T-cell (primary cell): ENCODE measurements at regions not wholly inside any gene's neighbourhood (a gene's known extent, or its start where the extent isn't known, plus 50 kb on each side); places are given as distances from the start of the nearest gene placed in this dataset.

Source experiments
- ATAC-seq, 4 experiments: fragments of 200-7000 bp in 3 of 4; fragments of 150-1000 bp in 1 of 4; cut with Tn5 transposase; replicated peaks in 1 of 4; 1 replicate in 3 of 4; 2 replicates in 1 of 4; pipeline ENCODE4 v1.10.0; 2021; ENCODE audit warnings: moderate library complexity in 3 of 4, mild to moderate bottlenecking in 2 of 4, moderate number of reproducible peaks in 1 of 4
- CTCF ChIA-PET, 2 donors: fragments of 300-600 bp; sonication (Branson Sonifier 250); formaldehyde crosslinking; loops; one replicate each; lab custom pipeline; 2022; ENCODE audit warnings: antibody characterized with exemption in 2 of 2; lab: Charles Lee
- POLR2A ChIA-PET, 2 donors: fragments of 300-600 bp; sonication (Branson Sonifier 250); formaldehyde crosslinking; loops; one replicate each; lab custom pipeline; 2022; ENCODE audit warnings: antibody characterized with exemption in 2 of 2; lab: Charles Lee
- DNase-seq, 35 experiments: peaks; one replicate each; pipeline versions ENCODE4 v3.0.0 to v3.0.0-alpha.2; 2013 to 2023
- H3K27ac ChIP-seq: one replicate; pipeline ENCODE4 v1.5.1; 2013; ENCODE audit warnings: low read length
- H3K27me3 ChIP-seq, 2 experiments: replicated peaks in 1 of 2; 1 replicate in 1 of 2; 2 replicates in 1 of 2; pipeline versions ENCODE4 v1.6.1 to v1.7.0; 2013; ENCODE audit warnings: low read length in 1 of 2, mixed read lengths in 1 of 2; ENCODE audit not compliant: control insufficient read depth in 2 of 2, insufficient read depth in 2 of 2; ENCODE audit errors: extremely low read depth in 1 of 2
- H3K36me3 ChIP-seq, 2 donors: 1 replicate in 1 of 2; 2 replicates in 1 of 2; pipeline versions ENCODE4 v1.6.1 to v1.7.0; 2013; ENCODE audit warnings: low read length in 1 of 2; ENCODE audit not compliant: control insufficient read depth in 2 of 2, insufficient read depth in 1 of 2; ENCODE audit errors: extremely low read depth in 1 of 2
- H3K4me1 ChIP-seq, 2 experiments: 1 replicate in 1 of 2; 2 replicates in 1 of 2; pipeline versions ENCODE4 v1.6.1 to v1.7.0; 2013; ENCODE audit warnings: low read length in 2 of 2, mixed read lengths in 1 of 2; ENCODE audit not compliant: insufficient read depth in 2 of 2, control insufficient read depth in 1 of 2; ENCODE audit errors: extremely low read depth in 1 of 2
- H3K4me3 ChIP-seq, 2 donors: 1 replicate in 1 of 2; 2 replicates in 1 of 2; pipeline versions ENCODE4 v1.5.1 to v1.7.0; 2013; ENCODE audit warnings: mild to moderate bottlenecking in 2 of 2, low read length in 1 of 2, moderate library complexity in 1 of 2; ENCODE audit not compliant: control insufficient read depth in 1 of 2; ENCODE audit errors: extremely low read depth in 1 of 2
- H3K9me3 ChIP-seq: 2 replicates; pipeline ENCODE4 v1.7.0; 2013
- H3K27ac Mint-ChIP-seq, 2 donors: one replicate each; pipeline ENCODE4 v1.8.0; 2020 to 2021; ENCODE audit warnings: mild to moderate bottlenecking in 2 of 2, mixed read lengths in 2 of 2
- H3K27me3 Mint-ChIP-seq, 2 donors: one replicate each; pipeline ENCODE4 v1.8.0; 2021 to 2022; ENCODE audit warnings: mixed read lengths in 2 of 2
- H3K36me3 Mint-ChIP-seq: one replicate; pipeline ENCODE4 v1.8.0; 2021; ENCODE audit warnings: mixed read lengths
- H3K4me1 Mint-ChIP-seq, 3 donors: one replicate each; pipeline ENCODE4 v1.8.0; 2020 to 2022; ENCODE audit warnings: mixed read lengths in 3 of 3, mild to moderate bottlenecking in 1 of 3
- H3K4me3 Mint-ChIP-seq, 3 donors: one replicate each; pipeline ENCODE4 v1.8.0; 2020 to 2022; ENCODE audit warnings: mild to moderate bottlenecking in 3 of 3, mixed read lengths in 3 of 3, moderate library complexity in 3 of 3
- H3K9me3 Mint-ChIP-seq, 3 donors: one replicate each; pipeline ENCODE4 v1.8.0; 2020 to 2022; ENCODE audit warnings: mixed read lengths in 3 of 3
- WGBS: methylation state at CpG from one replicate; pipeline ENCODE4 v1.1.5; 2013; ENCODE audit warnings: missing lambda C conversion rate; ENCODE audit not compliant: insufficient coverage; 5-methylcytosine and 5-hydroxymethylcytosine counted together

DNA sequence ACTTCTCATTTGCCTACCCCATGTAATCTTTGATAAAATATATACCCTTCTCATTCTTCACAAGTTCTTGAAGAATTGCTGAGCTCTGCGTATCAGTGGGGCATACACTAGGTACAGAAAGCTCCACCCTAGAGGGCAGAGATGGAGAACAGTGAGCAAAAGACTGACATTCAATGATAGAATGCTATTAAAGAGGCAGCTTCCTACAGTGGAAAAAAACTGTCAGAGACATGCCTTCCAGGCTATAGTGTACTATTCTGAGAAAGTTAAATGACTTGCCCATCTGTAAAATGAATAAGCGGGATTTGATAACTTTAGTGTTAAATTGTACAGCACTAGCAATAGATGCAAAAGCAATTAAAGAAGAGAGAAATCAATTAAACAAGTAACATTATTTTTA lies 172.8 kb downstream of the SUCNR1 start:
- ChIA-PET CTCF (no interaction called here), POLR2A (interaction anchor here in 1 of 2 donors (0.6 kb wide), 1 partner anchor 339 kb away, joined by 3 read pairs; no protein-coding TSS in a partner anchor)
- H3K36me3 ChIP-seq: no peaks in the 10 kb centered on the region
- Mint-ChIP-seq H3K4me3 (no peak overlapping the region), H3K36me3 (no peaks in the 10 kb centered on the region), H3K9me3 (no peaks in the 10 kb centered on the region), H3K27ac (no peak overlapping the region), H3K27me3 (peaks cover 1 to 2% of the 10 kb centered on the region in 2 donors), H3K4me1 (no peaks in the 10 kb centered on the region)
- no peak overlapping the region for H3K27ac ChIP-seq
- no peak overlapping the region for H3K4me3 ChIP-seq
- ATAC-seq: no peak
- no peaks in the 10 kb centered on the region for H3K9me3 ChIP-seq
- DNase-seq: no peak
- no CpG with 5 or more reads among the region's 2 CpGs for WGBS
- no peaks in the 10 kb centered on the region for H3K27me3 ChIP-seq
- H3K4me1 ChIP-seq: no peaks in the 10 kb centered on the region

DNA sequence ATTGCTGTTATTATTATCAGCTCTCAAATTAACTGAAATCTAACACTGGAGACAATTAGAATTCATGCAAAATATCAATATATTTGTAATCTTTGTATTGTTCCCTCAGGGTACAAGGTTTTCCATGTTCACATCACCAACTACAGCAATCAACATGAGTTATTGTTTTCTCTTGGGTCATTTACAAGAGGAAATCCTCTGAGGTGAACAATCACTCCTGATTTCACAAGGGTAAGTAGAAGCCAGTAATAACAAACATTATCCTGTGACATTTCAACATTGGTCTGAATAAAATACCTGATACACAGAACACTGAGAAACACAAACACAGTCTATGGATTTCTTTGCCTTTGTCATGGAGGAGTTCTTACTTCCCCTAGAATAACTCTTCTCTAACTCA lies 174.0 kb downstream of the SUCNR1 start:
- POLR2A ChIA-PET: no interaction called here
- no peaks in the 10 kb centered on the region for H3K36me3 Mint-ChIP-seq
- H3K27ac Mint-ChIP-seq: no peak overlapping the region

DNA sequence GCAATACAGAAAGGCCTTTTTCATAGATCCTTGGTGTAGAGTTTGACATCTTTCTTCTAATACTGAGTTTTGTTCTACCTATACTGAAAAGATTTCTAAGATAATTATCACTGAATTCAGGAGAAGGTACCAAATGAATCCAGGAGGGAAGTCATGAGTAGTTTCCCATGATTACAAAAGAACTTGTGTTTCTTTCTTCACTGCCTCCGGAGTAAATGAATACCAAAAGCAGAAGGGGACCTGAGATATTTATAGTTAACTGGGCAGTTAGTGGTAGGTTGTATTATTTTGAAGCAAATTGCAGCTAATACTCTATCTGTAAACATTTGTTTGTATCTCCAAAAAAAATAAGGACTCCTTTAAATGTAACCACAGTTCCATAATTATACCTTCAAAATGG lies 175.4 kb downstream of the SUCNR1 start:
- POLR2A ChIA-PET: no interaction called here
- Mint-ChIP-seq H3K27me3 (peaks cover 1 to 5% of the 10 kb centered on the region in 2 donors), H3K27ac (no peak overlapping the region), H3K36me3 (no peaks in the 10 kb centered on the region), H3K4me3 (no peak overlapping the region), H3K9me3 (no peaks in the 10 kb centered on the region), H3K4me1 (no peaks in the 10 kb centered on the region)
- WGBS: no CpG with 5 or more reads among the region's 1 CpG
- no peak overlapping the region for H3K4me3 ChIP-seq
- no peak overlapping the region for H3K27ac ChIP-seq
- CTCF ChIA-PET: no interaction called here
- H3K36me3 ChIP-seq: no peaks in the 10 kb centered on the region
- DNase-seq (no peak), ATAC-seq (no peak)
- H3K27me3 ChIP-seq: no peaks in the 10 kb centered on the region
- H3K4me1 ChIP-seq: no peaks in the 10 kb centered on the region
- no peaks in the 10 kb centered on the region for H3K9me3 ChIP-seq

More for the DNA sequence above, 174.0 kb downstream of the SUCNR1 start:
- Histone ChIP-seq H3K27me3 (no peaks in the 10 kb centered on the region), H3K9me3 (no peaks in the 10 kb centered on the region), H3K4me1 (no peaks in the 10 kb centered on the region), H3K27ac (no peak overlapping the region), H3K4me3 (no peak overlapping the region), H3K36me3 (no peaks in the 10 kb centered on the region)
- Mint-ChIP-seq H3K4me3 (no peak overlapping the region), H3K27me3 (peaks cover 1 to 5% of the 10 kb centered on the region in 2 donors), H3K9me3 (no peaks in the 10 kb centered on the region), H3K4me1 (no peaks in the 10 kb centered on the region)
- ATAC-seq (no peak), DNase-seq (no peak)
- CTCF ChIA-PET: no interaction called here

DNA sequence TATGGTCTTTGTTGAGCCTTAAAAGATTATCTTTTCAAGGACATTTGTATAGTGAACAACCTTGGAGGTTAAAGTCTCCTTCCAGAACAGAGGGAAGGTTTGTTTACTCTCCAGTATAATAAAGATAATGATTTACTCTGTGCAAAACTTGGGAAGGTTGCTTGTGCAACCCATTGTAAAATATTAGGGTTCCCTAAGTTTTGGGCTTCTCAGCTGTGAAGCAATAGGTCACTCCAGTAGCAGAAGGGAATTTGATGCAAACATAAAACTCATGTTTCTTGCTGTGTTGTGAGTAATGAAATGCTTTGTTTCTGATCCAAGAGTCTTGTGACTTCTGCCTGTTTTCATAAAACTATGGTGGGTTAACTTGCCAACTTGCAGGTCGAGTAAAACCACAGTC lies 177.5 kb downstream of the SUCNR1 start:
- H3K9me3 Mint-ChIP-seq: no peaks in the 10 kb centered on the region
- 80% methylated on average over 1 of the region's 1 CpG for WGBS
- no peaks in the 10 kb centered on the region for H3K4me1 ChIP-seq
- H3K36me3 ChIP-seq: no peaks in the 10 kb centered on the region
- no peak overlapping the region for H3K4me3 ChIP-seq
- no peaks in the 10 kb centered on the region for H3K4me1 Mint-ChIP-seq
- H3K27me3 ChIP-seq: no peaks in the 10 kb centered on the region
- ChIA-PET CTCF (no interaction called here), POLR2A (no interaction called here)
- H3K27me3 Mint-ChIP-seq: peaks cover 1 to 5% of the 10 kb centered on the region in 2 donors
- ATAC-seq: no peak
- H3K9me3 ChIP-seq: no peaks in the 10 kb centered on the region
- no peak overlapping the region for H3K27ac Mint-ChIP-seq
- no peak overlapping the region for H3K4me3 Mint-ChIP-seq
- no peak overlapping the region for H3K27ac ChIP-seq
- no peaks in the 10 kb centered on the region for H3K36me3 Mint-ChIP-seq
- DNase-seq: no peak

DNA sequence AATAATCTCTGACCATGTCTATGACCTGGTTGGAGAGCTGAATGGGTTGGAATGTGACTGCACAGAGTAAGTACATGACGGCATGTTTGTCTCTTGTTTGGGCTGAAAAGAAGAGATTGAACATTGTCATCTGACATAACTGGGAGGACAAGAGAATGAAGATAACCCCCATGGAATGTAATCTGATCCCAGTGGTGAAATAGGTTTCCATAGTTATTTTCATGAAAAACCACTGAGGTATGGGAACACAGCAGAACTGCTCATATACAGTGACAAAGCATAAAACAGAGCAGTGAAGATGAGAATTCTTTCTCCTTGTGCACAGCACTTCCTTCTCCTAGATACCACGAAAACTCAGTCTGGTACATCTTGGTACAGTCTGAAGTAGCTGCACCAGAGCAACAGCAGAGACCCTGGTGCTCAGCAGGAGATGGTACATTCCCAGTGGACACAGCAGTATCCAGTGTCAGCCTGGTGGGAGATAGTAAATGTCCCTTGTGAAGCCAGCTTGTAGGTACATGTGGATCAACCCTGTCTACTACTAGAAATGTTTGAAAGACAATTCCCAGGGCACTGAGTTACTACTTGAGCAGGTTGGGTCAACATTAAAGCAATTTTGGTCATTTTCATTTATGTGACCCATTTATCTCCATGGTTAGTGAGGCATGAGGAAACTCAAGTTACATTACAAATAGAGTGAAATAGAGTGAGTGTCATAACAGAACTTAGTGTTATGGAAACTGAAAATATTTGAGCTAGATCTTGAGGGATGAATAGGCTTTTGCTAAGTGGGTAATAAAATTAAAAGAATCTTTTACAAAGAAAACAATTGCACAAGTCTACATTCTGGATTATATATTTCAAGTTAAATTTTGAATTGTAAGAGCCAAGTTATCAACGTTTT lies 178.3 kb downstream of the SUCNR1 start:
- WGBS: no CpG with 5 or more reads among the region's 3 CpGs
- Histone ChIP-seq H3K9me3 (no peaks in the 10 kb centered on the region), H3K4me1 (no peaks in the 10 kb centered on the region), H3K36me3 (no peaks in the 10 kb centered on the region), H3K27ac (no peak overlapping the region), H3K4me3 (no peak overlapping the region), H3K27me3 (no peaks in the 10 kb centered on the region)
- DNase-seq: no peak
- no peaks in the 10 kb centered on the region for H3K9me3 Mint-ChIP-seq
- ChIA-PET CTCF (no interaction called here), POLR2A (no interaction called here)
- no peak overlapping the region for H3K4me3 Mint-ChIP-seq
- no peaks in the 10 kb centered on the region for H3K4me1 Mint-ChIP-seq
- H3K27ac Mint-ChIP-seq: no peak overlapping the region
- no peak for ATAC-seq
- H3K27me3 Mint-ChIP-seq: peaks cover 1 to 5% of the 10 kb centered on the region in 2 donors
- no peaks in the 10 kb centered on the region for H3K36me3 Mint-ChIP-seq

DNA sequence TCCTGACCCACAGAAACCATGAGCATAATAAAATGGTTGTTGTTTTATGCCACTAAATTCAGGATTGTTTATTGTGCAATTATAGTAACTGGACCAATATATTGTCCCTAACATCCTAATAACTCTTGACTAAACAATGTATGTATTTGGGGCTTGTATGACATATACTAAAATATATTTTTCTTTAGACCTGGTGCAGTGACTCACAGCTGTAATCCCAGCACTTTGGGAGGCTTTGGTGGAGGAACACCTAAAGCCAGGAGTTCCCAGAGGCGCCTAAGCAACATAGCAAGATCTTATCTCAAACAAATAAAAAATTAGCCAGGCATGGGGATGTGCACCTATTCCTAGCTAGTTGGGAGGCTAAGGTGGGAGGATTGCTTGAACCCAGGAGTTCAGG lies 180.4 kb downstream of the SUCNR1 start:
- Mint-ChIP-seq H3K27me3 (peaks cover 1 to 5% of the 10 kb centered on the region in 2 donors), H3K9me3 (peaks cover 0 to 7% (median 0%) of the 10 kb centered on the region in 3 donors), H3K4me3 (no peak overlapping the region), H3K4me1 (no peaks in the 10 kb centered on the region), H3K36me3 (no peaks in the 10 kb centered on the region), H3K27ac (no peak overlapping the region)
- Histone ChIP-seq H3K9me3 (no peaks in the 10 kb centered on the region), H3K4me1 (no peaks in the 10 kb centered on the region), H3K4me3 (no peak overlapping the region), H3K36me3 (no peaks in the 10 kb centered on the region), H3K27me3 (no peaks in the 10 kb centered on the region), H3K27ac (no peak overlapping the region)
- ATAC-seq (no peak), DNase-seq (no peak)
- ChIA-PET POLR2A (no interaction called here), CTCF (no interaction called here)
- no CpG with 5 or more reads among the region's 1 CpG for WGBS
